Breast epithelium (tissue), 3 donors: ENCODE measurements at regions not wholly inside any gene's neighbourhood (a gene's known extent, or its start where the extent isn't known, plus 50 kb on each side); places are given as distances from the start of the nearest gene placed in this dataset.

Experiments used
- POLR2A ChIP-seq: fragments of 450-650 bp; IDR thresholded peaks from one replicate; pipeline ENCODE4 v1.6.1; 2016; ENCODE audit warnings: antibody characterized with exemption, mild to moderate bottlenecking, moderate library complexity
- POLR2AphosphoS5 ChIP-seq, 3 donors: sonication (generic); formaldehyde crosslinking; IDR thresholded peaks; one replicate each; pipeline ENCODE4 v1.6.1; 2017; ENCODE audit warnings: antibody characterized with exemption in 3 of 3
- TF ChIP-seq, protein P1 (sequence below), 3 donors: fragments of 450-650 bp; IDR thresholded peaks; one replicate each; pipeline ENCODE4 v1.5.1; 2016 to 2017; ENCODE audit warnings: antibody characterized with exemption in 3 of 3, mild to moderate bottlenecking in 3 of 3, moderate library complexity in 3 of 3

DNA sequence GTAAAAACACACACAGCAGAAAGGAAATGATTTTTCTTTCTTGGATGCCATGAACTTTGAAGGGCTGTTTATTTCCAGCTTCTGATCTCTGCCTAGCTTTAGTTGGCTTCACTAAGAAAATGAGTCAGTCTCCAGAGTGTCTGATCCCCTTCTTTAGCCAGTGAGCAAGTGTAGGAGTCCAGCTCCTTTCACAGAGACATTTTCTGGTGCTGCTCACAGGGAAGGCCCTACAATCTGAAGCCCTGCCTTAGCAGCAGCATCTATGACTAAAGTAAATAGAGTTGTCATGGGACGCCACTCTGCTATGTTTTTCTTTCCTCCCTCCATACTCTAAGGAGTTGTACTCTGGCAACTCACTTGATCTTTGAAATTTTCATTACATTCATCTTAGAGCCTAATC, 103.5 kb downstream of the RPAP3 start:
- no peak for TF ChIP-seq POLR2A
- TF ChIP-seq, protein P1, sequence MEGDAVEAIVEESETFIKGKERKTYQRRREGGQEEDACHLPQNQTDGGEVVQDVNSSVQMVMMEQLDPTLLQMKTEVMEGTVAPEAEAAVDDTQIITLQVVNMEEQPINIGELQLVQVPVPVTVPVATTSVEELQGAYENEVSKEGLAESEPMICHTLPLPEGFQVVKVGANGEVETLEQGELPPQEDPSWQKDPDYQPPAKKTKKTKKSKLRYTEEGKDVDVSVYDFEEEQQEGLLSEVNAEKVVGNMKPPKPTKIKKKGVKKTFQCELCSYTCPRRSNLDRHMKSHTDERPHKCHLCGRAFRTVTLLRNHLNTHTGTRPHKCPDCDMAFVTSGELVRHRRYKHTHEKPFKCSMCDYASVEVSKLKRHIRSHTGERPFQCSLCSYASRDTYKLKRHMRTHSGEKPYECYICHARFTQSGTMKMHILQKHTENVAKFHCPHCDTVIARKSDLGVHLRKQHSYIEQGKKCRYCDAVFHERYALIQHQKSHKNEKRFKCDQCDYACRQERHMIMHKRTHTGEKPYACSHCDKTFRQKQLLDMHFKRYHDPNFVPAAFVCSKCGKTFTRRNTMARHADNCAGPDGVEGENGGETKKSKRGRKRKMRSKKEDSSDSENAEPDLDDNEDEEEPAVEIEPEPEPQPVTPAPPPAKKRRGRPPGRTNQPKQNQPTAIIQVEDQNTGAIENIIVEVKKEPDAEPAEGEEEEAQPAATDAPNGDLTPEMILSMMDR (IDR thresholded peaks at IDR 0.05) = no peak
- no peak for TF ChIP-seq POLR2AphosphoS5 (IDR thresholded peaks at IDR 0.05)
